PC-9 (cell line): ENCODE measurements at regions not wholly inside any gene's neighbourhood (a gene's known extent, or its start where the extent isn't known, plus 50 kb on each side); places are given as distances from the start of the nearest gene placed in this dataset.

Experiments used
- BruUV-seq: library from RNA; stranded (reverse); fragments of 400-500 nt; replicated peaks from 2 replicates; lab custom pipeline; 2021; lab: Mats Ljungman, UMichigan
- CTCF ChIA-PET: fragments of 300-600 bp; sonication (Branson Sonifier 250); formaldehyde crosslinking; loops from one replicate; lab custom pipeline; 2022; ENCODE audit warnings: antibody characterized with exemption; lab: Charles Lee
- POLR2A ChIA-PET: fragments of 300-600 bp; sonication (Branson Sonifier 250); formaldehyde crosslinking; loops from one replicate; lab custom pipeline; 2022; ENCODE audit warnings: antibody characterized with exemption; ENCODE audit not compliant: unreplicated experiment; lab: Charles Lee
- DNase-seq, 2 experiments: peaks; one replicate each; pipeline versions ENCODE4 v3.0.0 to v3.0.0-alpha.2; 2015 to 2022; ENCODE audit warnings: mixed read lengths in 1 of 2
- H2AFZ ChIP-seq: fragments of 200-600 bp; sonication (generic); 2 replicates; pipeline ENCODE4 v1.8.1; 2017; ENCODE audit warnings: antibody characterized with exemption
- H3F3A ChIP-seq: fragments of 200-600 bp; sonication (generic); 2 replicates; pipeline ENCODE4 v1.8.1; 2017; ENCODE audit warnings: antibody characterized with exemption, mild to moderate bottlenecking, low read depth; ENCODE audit not compliant: insufficient read depth
- H3K27ac ChIP-seq: fragments of 200-600 bp; sonication (generic); 2 replicates; pipeline ENCODE4 v1.6.1; 2016; ENCODE audit warnings: mixed run types
- H3K27me3 ChIP-seq: fragments of 200-600 bp; sonication (generic); 2 replicates; pipeline ENCODE4 v1.6.1; 2016; ENCODE audit warnings: low read depth, mixed run types; ENCODE audit not compliant: insufficient read depth
- H3K36me3 ChIP-seq: fragments of 200-600 bp; sonication (generic); 2 replicates; pipeline ENCODE4 v1.6.1; 2016; ENCODE audit warnings: low read depth, mixed run types
- H3K4me1 ChIP-seq: fragments of 200-600 bp; sonication (generic); replicated peaks from 2 replicates; pipeline ENCODE4 v1.6.1; 2016; ENCODE audit warnings: mixed run types; ENCODE audit not compliant: insufficient read depth
- H3K4me2 ChIP-seq: fragments of 200-600 bp; sonication (generic); 2 replicates; pipeline ENCODE4 v1.6.1; 2017; ENCODE audit warnings: mixed run types
- H3K4me3 ChIP-seq: fragments of 200-600 bp; sonication (generic); 2 replicates; pipeline ENCODE4 v1.6.1; 2016; ENCODE audit warnings: mixed run types
- H3K79me2 ChIP-seq: fragments of 200-600 bp; sonication (generic); 2 replicates; pipeline ENCODE4 v1.6.1; 2017; ENCODE audit warnings: low read depth, mixed run types
- H3K9me2 ChIP-seq: fragments of 200-600 bp; sonication (generic); 2 replicates; pipeline ENCODE4 v1.8.1; 2017; ENCODE audit warnings: mild to moderate bottlenecking; ENCODE audit not compliant: insufficient read depth
- H3K9me3 ChIP-seq: fragments of 200-600 bp; sonication (generic); 2 replicates; pipeline ENCODE4 v1.8.1; 2016; ENCODE audit warnings: low read depth; ENCODE audit not compliant: insufficient read depth
- H4K20me1 ChIP-seq: fragments of 200-600 bp; sonication (generic); 2 replicates; pipeline ENCODE4 v1.8.1; 2017; ENCODE audit not compliant: insufficient read depth
- CTCF ChIP-seq: fragments of 200-600 bp; sonication (generic); conservative IDR thresholded peaks from 2 replicates; pipeline ENCODE4 v1.6.1; 2017; ENCODE audit warnings: mixed run types, antibody characterized with exemption, mild to moderate bottlenecking, moderate library complexity
- EZH2 ChIP-seq: fragments of 200-600 bp; sonication (generic); IDR thresholded peaks from 2 replicates; pipeline ENCODE4 v1.8.0; 2017; ENCODE audit warnings: antibody characterized with exemption, low read depth
- intact Hi-C: fragments of 100-400 bp; cut with micrococcal nuclease; formaldehyde crosslinking; loops from one replicate; pipeline ENCODE4 v1.10.0; 2022; ENCODE audit not compliant: unreplicated experiment

- Histone ChIP-seq H3K4me2 (no peak overlapping the region), H3K9me3 (no peaks in the 10 kb centered on the region), H4K20me1 (no peaks in the 10 kb centered on the region), H2AFZ (no peak overlapping the region), H3K36me3 (no peaks in the 10 kb centered on the region), H3K27me3 (no peaks in the 10 kb centered on the region), H3F3A (no peaks in the 10 kb centered on the region), H3K79me2 (no peaks in the 10 kb centered on the region), H3K4me3 (no peak overlapping the region), H3K27ac (no peak overlapping the region), H3K4me1 (no peaks in the 10 kb centered on the region), H3K9me2 (no peaks in the 10 kb centered on the region)
- POLR2A ChIA-PET: no interaction called here
- CTCF ChIA-PET: no interaction called here
- BruUV-seq: no TSS peak
- TF ChIP-seq CTCF (no peak), EZH2 (no peak)
- DNase-seq: no peak
- intact Hi-C loops: no loop called here
Observed at GRCh38 chr3:78462021-78462420, 1305.8 kb downstream of the ROBO1 start.

- H3K36me3 ChIP-seq: no peaks in the 10 kb centered on the region
- no peak overlapping the region for H3K4me3 ChIP-seq
- BruUV-seq: no TSS peak
- ChIA-PET CTCF (no interaction called here), POLR2A (no interaction called here)
- H4K20me1 ChIP-seq: no peaks in the 10 kb centered on the region
- no peaks in the 10 kb centered on the region for H3K79me2 ChIP-seq
- no peaks in the 10 kb centered on the region for H3F3A ChIP-seq
- intact Hi-C loops: no loop called here
- no peak overlapping the region for H3K27ac ChIP-seq
- H3K27me3 ChIP-seq: no peaks in the 10 kb centered on the region
- no peak overlapping the region for H3K4me2 ChIP-seq
- no peak overlapping the region for H2AFZ ChIP-seq
- TF ChIP-seq CTCF (no peak), EZH2 (no peak)
- no peaks in the 10 kb centered on the region for H3K9me2 ChIP-seq
- DNase-seq: no peak
- H3K4me1 ChIP-seq: no peaks in the 10 kb centered on the region
- no peaks in the 10 kb centered on the region for H3K9me3 ChIP-seq
Observed at GRCh38 chr3:78476076-78476475, 1291.7 kb downstream of the ROBO1 start.

- BruUV-seq: no TSS peak
- Histone ChIP-seq H3K9me2 (0 out of 2 replicates have a peak, but pooled peaks cover 7% of the 10 kb centered on the region), H3K4me1 (no peaks in the 10 kb centered on the region), H3K4me3 (no peak overlapping the region), H2AFZ (no peak overlapping the region), H3K27me3 (no peaks in the 10 kb centered on the region), H3K9me3 (no peaks in the 10 kb centered on the region), H3K27ac (no peak overlapping the region), H3K4me2 (no peak overlapping the region), H3K79me2 (no peaks in the 10 kb centered on the region), H4K20me1 (no peaks in the 10 kb centered on the region), H3K36me3 (no peaks in the 10 kb centered on the region), H3F3A (no peaks in the 10 kb centered on the region)
- CTCF ChIA-PET: no interaction called here
- intact Hi-C loops: no loop called here
- TF ChIP-seq CTCF: no peak
- TF ChIP-seq EZH2: no peak
- POLR2A ChIA-PET: no interaction called here
- DNase-seq: no peak
Observed at GRCh38 chr3:78481050-78481449, 1286.7 kb downstream of the ROBO1 start.
